HG02885 (cell line): ENCODE measurements at regions not wholly inside any gene's neighbourhood (a gene's known extent, or its start where the extent isn't known, plus 50 kb on each side); places are given as distances from the start of the nearest gene placed in this dataset.

ENCODE experiments used
- ATAC-seq: cut with Tn5 transposase; IDR thresholded peaks from one replicate; pipeline ENCODE4 v1.9.1; 2021; ENCODE audit warnings: mild to moderate bottlenecking; ENCODE audit not compliant: unreplicated experiment, poor library complexity

DNA sequence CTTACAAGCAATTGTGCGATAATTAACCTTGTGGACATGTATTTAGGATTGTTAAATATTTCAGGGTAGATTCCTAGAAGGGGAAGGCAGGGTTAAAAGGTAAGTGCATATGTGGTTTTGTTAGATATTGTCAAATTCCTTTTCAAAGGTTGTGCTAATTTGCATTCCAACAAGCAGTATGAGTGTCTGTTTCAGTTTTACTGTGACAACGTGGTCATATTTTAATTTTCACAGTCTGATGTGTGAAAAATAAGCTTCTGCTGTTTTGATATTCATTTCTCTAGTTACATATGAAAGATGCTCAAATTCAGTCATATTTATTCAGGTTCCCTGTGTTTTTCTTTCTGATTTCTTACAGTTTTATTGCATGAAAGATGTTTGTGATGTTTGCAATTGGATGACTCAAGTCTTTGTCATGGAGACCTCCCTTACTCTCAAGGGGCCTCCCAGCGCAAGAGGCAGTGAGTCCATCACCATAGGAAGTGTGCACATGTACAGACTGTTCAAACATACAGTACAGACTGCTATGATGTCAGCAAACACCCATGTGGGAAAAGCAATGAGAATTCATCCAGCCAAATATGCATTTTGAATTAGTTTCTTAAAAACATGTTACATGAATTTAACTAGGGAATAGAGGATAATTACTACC is 310.8 kb downstream of the GALR1 start:
- peak; percentile 71 for ATAC-seq

DNA sequence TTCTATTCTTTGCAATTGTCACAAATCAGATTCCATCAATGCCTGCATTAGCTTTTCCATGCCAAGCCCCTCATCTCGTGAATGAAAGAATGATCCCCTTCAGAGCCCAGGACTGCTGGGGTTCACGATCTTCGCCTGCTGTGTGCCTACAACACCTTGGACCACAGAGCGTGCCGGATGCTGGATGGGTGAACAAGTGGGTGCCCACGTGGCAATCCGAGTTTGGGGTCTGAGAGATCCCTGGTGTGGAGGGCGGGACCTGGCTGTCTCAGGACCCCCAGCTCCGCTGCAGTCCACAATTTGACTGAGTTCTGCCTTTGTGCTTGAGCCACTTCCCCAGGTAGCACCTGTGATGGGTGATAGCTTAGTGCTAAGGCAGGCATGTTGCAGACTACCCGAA is 317.0 kb downstream of the GALR1 start:
- no peak for ATAC-seq

- ATAC-seq: no peak
Observed at GRCh38 chr18:77567205-77567604, 317.6 kb downstream of the GALR1 start.

- ATAC-seq: no peak
Observed at GRCh38 chr18:77571743-77572142, 322.1 kb downstream of the GALR1 start.

DNA sequence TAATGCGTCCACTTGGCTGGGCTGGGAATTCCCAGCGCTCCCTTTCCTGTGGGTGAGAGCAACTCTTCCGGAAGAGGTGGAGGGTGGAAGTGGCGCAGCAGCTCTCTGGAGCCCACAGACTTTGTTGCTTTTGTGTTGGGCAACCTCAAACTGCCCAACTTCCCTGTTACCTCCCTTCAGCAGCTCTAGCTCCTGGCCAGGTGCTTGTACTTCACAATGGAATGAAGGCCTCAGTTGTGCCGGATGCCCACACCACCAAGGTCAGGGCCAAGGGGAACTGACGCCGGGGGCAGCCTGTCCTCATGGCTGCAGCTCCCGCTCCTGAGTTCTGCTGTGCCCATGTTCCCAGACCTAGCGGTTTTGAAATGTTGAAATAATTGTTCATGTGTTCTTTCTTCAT is 322.9 kb downstream of the GALR1 start:
- ATAC-seq: no peak

GRCh38 chr18:77573571-77573970 is 323.9 kb downstream of the GALR1 start:
- no peak for ATAC-seq

DNA sequence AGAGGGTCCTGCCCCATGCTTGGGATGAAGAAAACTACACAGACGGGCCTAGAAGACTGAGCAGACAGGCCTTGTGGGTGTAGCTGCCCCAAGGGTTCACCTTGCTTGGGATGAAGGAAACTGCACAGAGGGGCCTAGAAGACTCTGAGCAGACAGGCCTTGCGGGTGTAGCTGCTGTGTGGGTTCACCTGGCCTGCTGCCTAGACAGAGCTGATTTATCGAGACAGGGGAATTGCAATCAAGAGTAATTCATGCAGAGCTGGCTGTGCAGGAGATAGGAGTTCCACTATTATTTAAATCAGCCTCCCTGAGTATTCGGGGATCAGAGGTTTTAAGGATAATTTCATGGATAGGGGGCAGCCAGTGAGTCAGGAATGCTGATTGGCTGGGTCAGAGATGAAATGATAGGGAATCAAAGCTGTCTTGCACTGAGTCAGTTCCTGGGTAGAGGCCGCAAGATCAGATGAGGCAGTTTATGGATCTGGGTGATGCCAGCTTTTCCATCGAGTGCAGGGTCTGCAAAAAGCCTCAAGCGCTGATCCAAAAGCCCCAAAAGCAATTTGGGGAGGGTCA is 341.4 kb downstream of the GALR1 start:
- ATAC-seq: no peak

GRCh38 chr18:77597726-77598125 is 348.1 kb downstream of the GALR1 start:
- no peak for ATAC-seq

DNA sequence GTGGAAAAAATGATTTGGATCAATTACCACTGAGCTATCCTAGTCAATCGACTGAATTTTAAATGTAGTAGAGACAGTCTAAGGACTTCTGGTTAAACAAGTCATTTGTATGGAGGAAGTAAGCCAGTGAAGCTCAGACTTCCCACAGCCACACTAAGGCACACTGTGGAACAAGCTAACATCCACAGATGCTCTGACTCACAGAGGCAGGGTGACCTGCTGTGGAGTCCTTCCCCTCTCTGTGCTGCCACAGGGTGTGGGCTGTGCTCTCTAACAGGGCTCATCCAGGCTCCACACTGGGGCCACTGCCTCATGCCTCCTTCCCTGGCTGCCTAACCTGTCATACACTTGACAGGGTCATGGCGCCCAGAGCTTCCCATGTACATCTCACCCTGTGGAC is 351.0 kb downstream of the GALR1 start:
- ATAC-seq: no peak

GRCh38 chr18:77601567-77601966 is 351.9 kb downstream of the GALR1 start:
- no peak for ATAC-seq

GRCh38 chr18:77607087-77607486 is 357.4 kb downstream of the GALR1 start:
- no peak for ATAC-seq

- no peak for ATAC-seq
Observed at GRCh38 chr18:77608807-77609206, 359.2 kb downstream of the GALR1 start.

- ATAC-seq: no peak
Observed at GRCh38 chr18:77617694-77618093, 368.0 kb downstream of the GALR1 start.

GRCh38 chr18:77619525-77619924 is 369.9 kb downstream of the GALR1 start:
- ATAC-seq: no peak

GRCh38 chr18:77622009-77622692 is 372.5 kb downstream of the GALR1 start:
- ATAC-seq: no peak

GRCh38 chr18:77632758-77633157 is 383.1 kb downstream of the GALR1 start:
- no peak for ATAC-seq

- no peak for ATAC-seq
Observed at GRCh38 chr18:77634494-77634893, 384.8 kb downstream of the GALR1 start.

DNA sequence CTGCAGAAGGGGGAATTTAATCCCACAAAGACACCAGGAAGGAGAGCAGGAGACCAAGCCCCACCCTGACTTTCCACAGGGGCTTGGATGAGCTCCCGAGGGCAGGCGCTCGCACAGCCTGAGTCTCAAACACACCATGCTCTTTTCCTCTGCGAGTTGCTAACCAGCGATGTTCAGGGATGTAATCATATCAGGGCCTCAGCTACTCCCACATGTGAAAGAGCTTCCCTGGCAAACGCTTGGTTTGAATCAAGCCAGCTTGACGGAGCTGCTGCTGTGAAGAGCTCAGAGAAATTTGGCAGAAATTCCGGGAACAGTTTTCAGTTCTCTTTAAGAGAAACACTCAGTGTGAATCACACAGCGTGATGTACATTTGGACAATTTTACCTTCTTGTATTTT is 385.8 kb downstream of the GALR1 start:
- ATAC-seq: no peak

GRCh38 chr18:77635858-77636257 is 386.2 kb downstream of the GALR1 start:
- ATAC-seq: no peak

DNA sequence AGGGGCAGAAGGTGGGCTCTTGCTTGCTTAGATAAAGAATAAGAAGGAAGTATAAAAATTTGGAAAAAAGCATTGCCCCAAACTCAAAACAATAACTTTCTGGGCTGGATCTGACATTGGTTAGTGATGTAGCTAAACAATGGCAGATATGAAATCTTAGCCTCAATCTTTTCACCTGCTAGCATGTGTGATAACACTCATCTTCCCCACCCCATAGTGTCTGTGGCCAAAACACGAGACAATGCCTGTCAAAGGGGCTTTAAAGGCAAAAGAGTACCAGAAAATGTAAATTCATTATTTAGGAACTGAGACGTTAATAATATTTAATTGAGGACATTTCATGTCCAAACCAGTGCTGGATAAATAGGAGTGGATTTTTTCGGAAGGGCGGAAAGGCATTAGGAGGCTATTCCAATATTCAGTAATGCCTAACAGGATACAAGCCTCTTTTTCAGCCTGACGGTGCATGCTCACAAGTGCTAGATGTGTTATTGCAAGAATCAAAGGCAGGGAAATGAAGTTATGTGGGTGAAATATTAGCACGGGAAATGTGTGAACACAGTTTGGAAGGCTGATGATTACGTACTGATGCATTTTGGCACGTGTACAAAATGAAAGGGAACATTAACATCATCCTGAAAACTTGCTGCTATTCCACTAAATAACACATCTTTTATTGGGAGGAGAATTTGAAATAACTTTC is 395.7 kb downstream of the GALR1 start:
- no peak for ATAC-seq

- ATAC-seq: no peak
Observed at GRCh38 chr18:77647472-77647871, 397.8 kb downstream of the GALR1 start.
